ENCODE measurements at regions not wholly inside any gene's neighbourhood (a gene's known extent, or its start where the extent isn't known, plus 50 kb on each side); places are given as distances from the start of the nearest gene placed in this dataset.

DNA sequence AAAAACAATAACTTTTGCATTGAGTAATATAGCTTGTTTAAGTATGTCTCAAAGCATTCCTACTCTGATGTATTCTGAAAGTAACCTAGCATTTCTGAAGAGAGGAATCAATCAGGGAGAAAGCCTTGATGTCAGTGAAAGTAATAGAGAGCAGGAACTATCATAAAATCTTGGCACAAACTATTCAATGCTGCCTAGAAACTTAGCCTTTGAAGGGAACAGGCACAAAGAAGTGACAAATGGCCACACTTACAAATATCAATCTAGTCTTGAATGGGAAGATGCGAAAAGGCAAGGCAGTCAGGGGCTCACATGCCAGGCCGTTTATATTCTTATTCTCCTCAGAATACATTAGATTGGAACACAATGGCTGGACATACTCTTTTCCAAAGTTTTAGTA lies 576.5 kb upstream of the ANO3 start:
- TF ChIP-seq, protein P1, sequence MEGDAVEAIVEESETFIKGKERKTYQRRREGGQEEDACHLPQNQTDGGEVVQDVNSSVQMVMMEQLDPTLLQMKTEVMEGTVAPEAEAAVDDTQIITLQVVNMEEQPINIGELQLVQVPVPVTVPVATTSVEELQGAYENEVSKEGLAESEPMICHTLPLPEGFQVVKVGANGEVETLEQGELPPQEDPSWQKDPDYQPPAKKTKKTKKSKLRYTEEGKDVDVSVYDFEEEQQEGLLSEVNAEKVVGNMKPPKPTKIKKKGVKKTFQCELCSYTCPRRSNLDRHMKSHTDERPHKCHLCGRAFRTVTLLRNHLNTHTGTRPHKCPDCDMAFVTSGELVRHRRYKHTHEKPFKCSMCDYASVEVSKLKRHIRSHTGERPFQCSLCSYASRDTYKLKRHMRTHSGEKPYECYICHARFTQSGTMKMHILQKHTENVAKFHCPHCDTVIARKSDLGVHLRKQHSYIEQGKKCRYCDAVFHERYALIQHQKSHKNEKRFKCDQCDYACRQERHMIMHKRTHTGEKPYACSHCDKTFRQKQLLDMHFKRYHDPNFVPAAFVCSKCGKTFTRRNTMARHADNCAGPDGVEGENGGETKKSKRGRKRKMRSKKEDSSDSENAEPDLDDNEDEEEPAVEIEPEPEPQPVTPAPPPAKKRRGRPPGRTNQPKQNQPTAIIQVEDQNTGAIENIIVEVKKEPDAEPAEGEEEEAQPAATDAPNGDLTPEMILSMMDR (IDR thresholded peaks at IDR 0.05) = no peak
- TF ChIP-seq POLR2A (IDR thresholded peaks at IDR 0.05) (no peak), POLR2AphosphoS5 (IDR thresholded peaks at IDR 0.05; ENCODE audit: insufficient read depth in 1 of 2, low read depth in 1 of 2) (no peak)

Measured in vagina (tissue), 2 donors.